ENCODE measurements at regions not wholly inside any gene's neighbourhood (a gene's known extent, or its start where the extent isn't known, plus 50 kb on each side); places are given as distances from the start of the nearest gene placed in this dataset.
"Not testable (repeated sequence)": the region's sequence is repeated elsewhere in the genome, so short reads cannot be mapped to it uniquely, and the experiment has no call there.

GRCh38 chr1:219863816-219864215, 64.5 kb downstream of the SLC30A10 start:
- not testable (repeated sequence) for H3K4me1 Mint-ChIP-seq (ENCODE audit: low read depth); H3K27ac Mint-ChIP-seq (ENCODE audit: unreplicated experiment); H3K4me3 Mint-ChIP-seq (ENCODE audit: unreplicated experiment); DNase-seq (ENCODE audit: low spot score); H3K9me3 Mint-ChIP-seq (ENCODE audit: low read depth); H3K36me3 Mint-ChIP-seq (ENCODE audit: low read depth)
- H3K27me3 Mint-ChIP-seq (ENCODE audit: low read depth), result peaks cover 14% of the 10 kb centered on the region

GRCh38 chr1:219862366-219862765, 66.0 kb downstream of the SLC30A10 start:
- Mint-ChIP-seq H3K4me3 (ENCODE audit: unreplicated experiment) (no peak overlapping the region), H3K27me3 (ENCODE audit: low read depth) (peaks cover 20% of the 10 kb centered on the region), H3K27ac (ENCODE audit: unreplicated experiment) (no peak overlapping the region), H3K9me3 (ENCODE audit: low read depth) (peaks cover 7% of the 10 kb centered on the region), H3K4me1 (ENCODE audit: low read depth) (no peaks in the 10 kb centered on the region), H3K36me3 (ENCODE audit: low read depth) (no peaks in the 10 kb centered on the region)
- no peak for DNase-seq (ENCODE audit: low spot score)
- no peak for TF ChIP-seq CTCF (IDR thresholded peaks at IDR 0.05)

GRCh38 chr1:219858980-219859379, 69.4 kb downstream of the SLC30A10 start:
- H3K27ac Mint-ChIP-seq (ENCODE audit: unreplicated experiment), result no peak overlapping the region
- peaks cover 26% of the 10 kb centered on the region for H3K27me3 Mint-ChIP-seq (ENCODE audit: low read depth)
- H3K36me3 Mint-ChIP-seq (ENCODE audit: low read depth), result no peaks in the 10 kb centered on the region
- TF ChIP-seq CTCF (IDR thresholded peaks at IDR 0.05), result no peak
- no peak for DNase-seq (ENCODE audit: low spot score)
- no peak overlapping the region for H3K4me3 Mint-ChIP-seq (ENCODE audit: unreplicated experiment)
- H3K9me3 Mint-ChIP-seq (ENCODE audit: low read depth), result peaks cover 21% of the 10 kb centered on the region
- no peaks in the 10 kb centered on the region for H3K4me1 Mint-ChIP-seq (ENCODE audit: low read depth)

- Mint-ChIP-seq H3K9me3 (ENCODE audit: low read depth) (peaks cover 28% of the 10 kb centered on the region), H3K27me3 (ENCODE audit: low read depth) (peaks cover 24% of the 10 kb centered on the region), H3K27ac (ENCODE audit: unreplicated experiment) (no peak overlapping the region), H3K4me3 (ENCODE audit: unreplicated experiment) (no peak overlapping the region), H3K36me3 (ENCODE audit: low read depth) (peaks cover 1% of the 10 kb centered on the region), H3K4me1 (ENCODE audit: low read depth) (peaks cover 4% of the 10 kb centered on the region)
- no peak for TF ChIP-seq CTCF (IDR thresholded peaks at IDR 0.05)
- DNase-seq (ENCODE audit: low spot score), result no peak
Observed at GRCh38 chr1:219847215-219847855, 81.0 kb downstream of the SLC30A10 start.

- H3K9me3 Mint-ChIP-seq (ENCODE audit: low read depth); H3K36me3 Mint-ChIP-seq (ENCODE audit: low read depth); DNase-seq (ENCODE audit: low spot score); H3K27ac Mint-ChIP-seq (ENCODE audit: unreplicated experiment): not testable (repeated sequence)
- peak; percentile 28 for TF ChIP-seq CTCF (IDR thresholded peaks at IDR 0.05)
- Mint-ChIP-seq H3K27me3 (ENCODE audit: low read depth) (peaks cover 31% of the 10 kb centered on the region), H3K4me1 (ENCODE audit: low read depth) (peaks cover 11% of the 10 kb centered on the region), H3K4me3 (ENCODE audit: unreplicated experiment) (peak overlapping the region; percentile 70)
Observed at GRCh38 chr1:219839595-219839994, 88.8 kb downstream of the SLC30A10 start.

GRCh38 chr1:219837994-219838294, 90.4 kb downstream of the SLC30A10 start:
- H3K4me3 Mint-ChIP-seq (ENCODE audit: unreplicated experiment), result no peak overlapping the region

More at GRCh38 chr1:219837994-219838294, 90.4 kb downstream of the SLC30A10 start:
- peak; percentile 49 for TF ChIP-seq CTCF (IDR thresholded peaks at IDR 0.05)
- H3K36me3 Mint-ChIP-seq (ENCODE audit: low read depth), result no peaks in the 10 kb centered on the region
- H3K4me1 Mint-ChIP-seq (ENCODE audit: low read depth), result peaks cover 11% of the 10 kb centered on the region
- H3K27me3 Mint-ChIP-seq (ENCODE audit: low read depth), result peaks cover 33% of the 10 kb centered on the region
- no peak overlapping the region for H3K27ac Mint-ChIP-seq (ENCODE audit: unreplicated experiment)
- no peaks in the 10 kb centered on the region for H3K9me3 Mint-ChIP-seq (ENCODE audit: low read depth)
- DNase-seq (ENCODE audit: low spot score), result no peak
